Uterus (tissue), 3 donors: ENCODE measurements at regions not wholly inside any gene's neighbourhood (a gene's known extent, or its start where the extent isn't known, plus 50 kb on each side); places are given as distances from the start of the nearest gene placed in this dataset.

Experiments used
- DNase-seq, 2 donors: peaks; one replicate each; pipeline ENCODE4 v3.0.0-alpha.2; 2019 to 2020
- H3K27ac ChIP-seq, 2 donors: fragments of 200-600 bp; sonication (generic); 1 replicate in 1 of 2; 2 replicates in 1 of 2; pipeline ENCODE4 v1.5.1; 2016 to 2018
- H3K27me3 ChIP-seq, 2 donors: fragments of 200-600 bp; sonication (generic); one replicate each; pipeline ENCODE4 v1.5.1; 2018 to 2019; ENCODE audit warnings: control low read depth in 1 of 2
- H3K36me3 ChIP-seq, 2 donors: fragments of 200-600 bp; sonication (generic); one replicate each; pipeline ENCODE4 v1.5.1; 2019; ENCODE audit warnings: control low read depth in 1 of 2
- H3K4me1 ChIP-seq, 2 donors: fragments of 200-600 bp; sonication (generic); one replicate each; pipeline ENCODE4 v1.5.1; 2018 to 2019; ENCODE audit warnings: control low read depth in 1 of 2
- H3K4me3 ChIP-seq, 2 donors: fragments of 200-600 bp; sonication (generic); 1 replicate in 1 of 2; 2 replicates in 1 of 2; pipeline ENCODE4 v1.5.1; 2018 to 2019; ENCODE audit warnings: mild to moderate bottlenecking in 1 of 2
- H3K9me3 ChIP-seq, 2 donors: fragments of 200-600 bp; sonication (generic); one replicate each; pipeline ENCODE4 v1.5.1; 2019; ENCODE audit warnings: control low read depth in 1 of 2
- CTCF ChIP-seq, 4 experiments: fragments of 200-600 bp in 2 of 4; fragments of 450-650 bp in 2 of 4; sonication (generic) in 2 of 4; IDR thresholded peaks; one replicate each; pipeline ENCODE4 v1.5.1; 2016 to 2019; ENCODE audit warnings: antibody characterized with exemption in 4 of 4, mild to moderate bottlenecking in 2 of 4, moderate library complexity in 1 of 4
- POLR2A ChIP-seq, 2 donors: fragments of 450-650 bp; IDR thresholded peaks; one replicate each; pipeline ENCODE4 v1.6.1; 2016; ENCODE audit warnings: antibody characterized with exemption in 2 of 2, mild to moderate bottlenecking in 1 of 2, moderate library complexity in 1 of 2
- intact Hi-C: fragments of 100-400 bp; cut with DNase I; formaldehyde crosslinking; loops from one replicate; pipeline ENCODE4 v1.15.1; 2023; ENCODE audit warnings: low total_unique reads
- donor health status: DM: yes; HTN: yes; CAD: no.

GRCh38 chr12:90243211-90243610, 534.6 kb upstream of the ATP2B1 start:
- intact Hi-C loops = no loop called here
- H3K27ac ChIP-seq = no peak overlapping the region
- no peaks in the 10 kb centered on the region for H3K36me3 ChIP-seq
- no peaks in the 10 kb centered on the region for H3K9me3 ChIP-seq
- DNase-seq = no peak
- no peaks in the 10 kb centered on the region for H3K4me1 ChIP-seq
- H3K4me3 ChIP-seq = no peak overlapping the region
- TF ChIP-seq CTCF (IDR thresholded peaks at IDR 0.05) (no peak), POLR2A (IDR thresholded peaks at IDR 0.05) (no peak)
- H3K27me3 ChIP-seq = no peaks in the 10 kb centered on the region

- no peak for DNase-seq
- H3K4me1 ChIP-seq = no peaks in the 10 kb centered on the region
- no peaks in the 10 kb centered on the region for H3K27me3 ChIP-seq
- H3K36me3 ChIP-seq = no peaks in the 10 kb centered on the region
- intact Hi-C loops = no loop called here
- H3K9me3 ChIP-seq = no peaks in the 10 kb centered on the region
- TF ChIP-seq POLR2A (IDR thresholded peaks at IDR 0.05) (no peak), CTCF (IDR thresholded peaks at IDR 0.05) (no peak)
- no peak overlapping the region for H3K27ac ChIP-seq
- H3K4me3 ChIP-seq = no peak overlapping the region
Measured at GRCh38 chr12:90239732-90240260, 531.2 kb upstream of the ATP2B1 start.

- Histone ChIP-seq H3K27ac (no peak overlapping the region), H3K4me3 (no peak overlapping the region), H3K4me1 (no peaks in the 10 kb centered on the region), H3K27me3 (no peaks in the 10 kb centered on the region), H3K36me3 (no peaks in the 10 kb centered on the region), H3K9me3 (no peaks in the 10 kb centered on the region)
- intact Hi-C loops = no loop called here
- DNase-seq = no peak
- no peak for TF ChIP-seq CTCF (IDR thresholded peaks at IDR 0.05)
Measured at GRCh38 chr12:90238663-90239271, 530.1 kb upstream of the ATP2B1 start.

GRCh38 chr12:90237841-90238240, 529.2 kb upstream of the ATP2B1 start:
- no peaks in the 10 kb centered on the region for H3K36me3 ChIP-seq
- H3K27ac ChIP-seq = no peak overlapping the region
- intact Hi-C loops = no loop called here
- no peak overlapping the region for H3K4me3 ChIP-seq
- no peaks in the 10 kb centered on the region for H3K27me3 ChIP-seq
- H3K9me3 ChIP-seq = no peaks in the 10 kb centered on the region
- TF ChIP-seq POLR2A (IDR thresholded peaks at IDR 0.05) (no peak), CTCF (IDR thresholded peaks at IDR 0.05) (no peak)
- H3K4me1 ChIP-seq = no peaks in the 10 kb centered on the region
- DNase-seq = no peak

- DNase-seq = no peak
- H3K27ac ChIP-seq = no peak overlapping the region
- no peak overlapping the region for H3K4me3 ChIP-seq
- H3K27me3 ChIP-seq = no peaks in the 10 kb centered on the region
- no peaks in the 10 kb centered on the region for H3K9me3 ChIP-seq
- no peak for TF ChIP-seq POLR2A (IDR thresholded peaks at IDR 0.05)
- TF ChIP-seq CTCF (IDR thresholded peaks at IDR 0.05) = no peak
- intact Hi-C loops = no loop called here
- no peaks in the 10 kb centered on the region for H3K36me3 ChIP-seq
- no peaks in the 10 kb centered on the region for H3K4me1 ChIP-seq
Measured at GRCh38 chr12:90235642-90236041, 527.0 kb upstream of the ATP2B1 start.
